ENCODE measurements at regions not wholly inside any gene's neighbourhood (a gene's known extent, or its start where the extent isn't known, plus 50 kb on each side); places are given as distances from the start of the nearest gene placed in this dataset.

GRCh38 chr11:45585205-45585604 lies 80.2 kb downstream of the CHST1 start:
- TF ChIP-seq CTCF (IDR thresholded peaks at IDR 0.05; ENCODE audit: low read length): no peak
- no peak for TF ChIP-seq EZH2 (IDR thresholded peaks at IDR 0.05; ENCODE audit: borderline replicate concordance, low read length)
